Stimulated activated CD4-positive, alpha-beta T cell treated with anti-CD3 and anti-CD28 coated beads, Interleukin-1b, Interleukin-23, amount 100 ng/mL, for 48 hours (primary cell): ENCODE measurements at regions not wholly inside any gene's neighbourhood (a gene's known extent, or its start where the extent isn't known, plus 50 kb on each side); places are given as distances from the start of the nearest gene placed in this dataset.

Experiments used
- DNase-seq: peaks from one replicate; pipeline ENCODE4 v3.0.0-alpha.2; 2020

- no peak for DNase-seq
Measured at GRCh38 chr10:56722912-56723311, 361.9 kb upstream of the ZWINT start.

GRCh38 chr10:56715262-56715661, 354.2 kb upstream of the ZWINT start:
- no peak for DNase-seq

DNA sequence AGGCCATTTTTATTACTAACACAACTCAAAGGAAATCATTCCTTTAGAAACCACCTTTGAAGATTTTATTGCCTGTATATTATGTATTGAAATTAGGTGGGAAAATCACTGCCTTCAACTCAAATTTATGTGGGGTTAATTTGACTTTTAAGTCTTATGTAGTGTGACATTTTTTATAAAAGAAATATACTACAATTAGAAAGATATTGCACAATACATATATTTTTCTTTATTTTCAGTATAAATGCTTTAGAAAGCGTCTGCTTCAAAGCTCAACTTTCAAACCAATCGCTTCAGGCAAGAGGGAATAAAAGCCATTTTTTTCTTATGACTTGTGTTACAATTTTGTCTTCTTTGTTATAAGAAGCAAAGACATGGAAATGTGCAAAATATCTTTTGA, 337.4 kb upstream of the ZWINT start:
- DNase-seq: no peak

DNA sequence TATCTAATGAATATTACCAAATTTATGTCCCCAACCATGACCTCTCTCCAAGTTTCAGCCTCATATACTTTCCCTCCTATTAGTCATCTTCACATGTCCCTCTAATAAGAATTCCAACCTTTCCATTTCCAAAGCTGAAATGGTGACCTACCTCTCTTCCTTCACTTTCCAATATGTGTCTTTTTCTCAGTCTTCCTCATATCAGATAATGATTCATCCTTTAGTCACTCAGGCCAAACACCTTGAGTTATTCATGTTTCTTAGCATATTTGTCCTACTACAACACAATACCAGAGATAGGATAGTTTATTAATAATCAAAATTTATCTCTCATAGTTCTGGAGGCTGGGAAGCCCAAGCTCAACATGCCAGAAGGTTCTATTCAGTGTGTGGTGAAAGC, 318.5 kb upstream of the ZWINT start:
- no peak for DNase-seq

GRCh38 chr10:56662765-56663447, 301.8 kb upstream of the ZWINT start:
- DNase-seq: no peak

DNA sequence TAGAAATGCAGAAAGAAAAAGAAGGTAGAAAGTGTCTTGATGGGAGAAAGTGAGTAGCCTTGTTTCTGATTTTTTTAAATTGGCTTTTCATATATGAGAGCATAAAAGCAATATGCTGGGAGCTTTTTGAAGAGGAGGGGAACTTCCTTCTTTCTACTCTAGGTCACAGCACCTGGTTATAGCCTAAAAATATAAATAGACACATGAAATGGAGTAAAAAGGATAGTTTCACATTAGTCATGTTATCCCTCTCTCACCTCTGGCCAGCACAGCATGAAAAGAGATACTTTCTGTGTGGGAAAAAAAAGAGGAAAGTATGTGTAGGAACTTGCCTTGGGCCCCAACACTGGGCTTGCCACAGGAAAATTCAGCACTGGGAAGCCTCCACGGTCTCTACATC, 292.2 kb upstream of the ZWINT start:
- DNase-seq: no peak

DNA sequence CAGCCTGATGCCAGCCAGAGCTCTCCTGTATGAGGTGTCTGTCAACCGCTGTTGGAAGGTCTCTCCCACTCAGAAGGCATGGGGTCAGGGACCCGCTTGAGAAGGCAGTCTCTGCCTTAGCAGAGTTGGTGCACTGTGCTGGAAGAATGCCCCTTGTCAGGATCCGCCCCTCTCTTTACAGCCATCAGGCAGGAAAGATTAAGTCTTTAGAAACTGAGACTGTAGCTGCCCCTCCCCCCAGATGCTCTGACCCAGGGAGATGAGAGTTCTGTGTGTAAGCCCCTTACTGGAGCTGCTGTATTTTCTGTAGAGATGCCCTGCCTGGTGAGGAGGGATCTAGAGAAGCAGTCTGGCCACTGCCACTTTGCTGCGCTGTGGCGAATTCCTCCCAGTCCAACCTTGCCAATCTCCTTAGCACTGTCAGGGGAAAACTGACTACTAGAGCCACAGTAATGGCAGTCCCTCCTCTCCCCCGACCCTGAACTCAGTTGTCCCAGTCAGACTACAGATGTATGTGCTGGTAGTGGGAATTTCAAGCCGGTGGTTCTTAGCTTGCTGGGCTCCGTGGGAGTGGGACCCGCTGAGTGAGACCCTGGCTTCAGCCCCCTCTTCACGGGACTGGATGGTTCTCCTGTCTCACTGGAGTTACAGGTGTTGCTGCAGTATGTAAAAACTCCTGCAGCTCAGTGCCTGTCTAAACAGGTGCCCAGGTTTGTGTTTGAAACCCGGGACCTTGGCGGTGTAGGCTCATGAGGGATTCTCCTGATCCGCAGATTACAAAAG, 285.5 kb upstream of the ZWINT start:
- DNase-seq: no peak

- DNase-seq: no peak
Measured at GRCh38 chr10:56633876-56634452, 272.9 kb upstream of the ZWINT start.

DNA sequence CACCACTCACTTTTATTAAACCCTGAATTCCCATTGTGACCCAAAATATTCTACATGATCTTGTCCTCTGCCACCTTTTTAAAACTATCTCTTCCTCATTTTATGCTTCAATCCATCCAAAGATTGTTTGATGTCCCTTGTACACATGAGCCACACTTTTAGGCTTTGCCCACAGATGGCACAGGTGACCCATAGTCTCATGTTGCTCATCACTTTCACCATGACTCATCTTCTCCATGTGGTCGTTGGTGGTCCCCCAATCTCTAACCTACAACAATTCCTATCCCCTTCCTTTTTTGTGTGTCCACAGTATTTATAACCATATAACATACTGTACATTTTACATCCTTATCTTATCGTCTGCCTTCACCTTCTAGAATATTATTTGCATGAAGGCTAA, 271.5 kb upstream of the ZWINT start:
- DNase-seq: no peak

- DNase-seq: no peak
Measured at GRCh38 chr10:56624082-56624481, 263.0 kb upstream of the ZWINT start.

GRCh38 chr10:56623064-56623463, 262.0 kb upstream of the ZWINT start:
- DNase-seq: no peak

GRCh38 chr10:56622335-56622973, 261.4 kb upstream of the ZWINT start:
- DNase-seq: no peak

DNA sequence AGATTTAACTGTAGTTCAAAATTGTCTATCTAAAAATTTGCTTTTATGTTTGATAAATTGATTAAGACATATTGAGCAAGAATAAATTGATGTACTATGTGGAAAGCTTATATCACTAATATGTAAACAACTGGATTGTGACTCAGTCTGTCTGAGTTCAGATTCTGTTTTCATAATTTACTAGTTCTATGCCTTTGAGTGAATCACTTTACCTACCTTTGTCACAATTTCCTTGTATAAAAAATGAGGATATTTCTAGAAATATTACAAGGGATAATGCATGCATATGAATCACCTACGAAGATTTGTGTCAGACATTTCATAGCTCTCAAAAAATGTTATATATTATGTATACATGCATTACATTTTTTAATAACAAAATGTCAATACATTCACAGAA, 245.1 kb upstream of the ZWINT start:
- no peak for DNase-seq

DNA sequence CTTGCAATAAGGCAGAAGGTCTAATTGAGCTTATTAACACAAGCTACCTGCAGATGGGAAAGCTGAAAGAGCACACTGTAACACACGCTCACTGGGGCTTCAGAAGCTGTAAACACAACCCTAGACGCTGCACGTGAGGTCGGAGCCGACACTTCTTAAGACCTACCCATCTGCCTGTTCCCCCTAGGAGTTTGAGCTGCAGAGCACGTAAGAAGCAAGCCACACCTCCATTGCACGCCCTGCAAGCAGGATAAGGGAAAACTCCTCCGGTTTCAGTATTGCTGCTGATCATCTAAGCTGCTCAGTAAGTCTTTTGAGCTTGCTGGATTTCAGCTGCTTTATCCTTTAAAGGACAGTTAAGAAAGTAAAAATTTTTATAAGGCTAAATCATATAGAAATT, 244.0 kb upstream of the ZWINT start:
- DNase-seq: no peak

GRCh38 chr10:56604624-56605023, 243.6 kb upstream of the ZWINT start:
- no peak for DNase-seq

DNA sequence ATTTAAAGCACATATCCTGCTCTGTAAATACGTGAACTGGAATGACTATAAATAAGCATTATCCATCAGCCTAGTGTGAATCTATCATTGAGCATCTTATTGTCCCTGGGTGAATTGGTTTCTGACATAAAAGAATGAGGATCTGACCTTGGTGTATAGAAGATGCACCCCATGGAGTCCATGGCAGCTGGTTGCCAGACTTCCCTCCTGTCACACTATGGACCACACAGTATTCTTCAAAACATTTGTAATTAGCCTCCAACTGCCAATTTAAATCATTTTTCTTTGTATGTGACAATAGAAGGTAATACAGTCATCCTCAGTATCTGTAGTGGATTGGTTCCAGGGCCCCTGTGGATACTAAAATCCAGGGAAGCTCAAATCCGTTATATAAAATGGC, 238.1 kb upstream of the ZWINT start:
- no peak for DNase-seq

DNA sequence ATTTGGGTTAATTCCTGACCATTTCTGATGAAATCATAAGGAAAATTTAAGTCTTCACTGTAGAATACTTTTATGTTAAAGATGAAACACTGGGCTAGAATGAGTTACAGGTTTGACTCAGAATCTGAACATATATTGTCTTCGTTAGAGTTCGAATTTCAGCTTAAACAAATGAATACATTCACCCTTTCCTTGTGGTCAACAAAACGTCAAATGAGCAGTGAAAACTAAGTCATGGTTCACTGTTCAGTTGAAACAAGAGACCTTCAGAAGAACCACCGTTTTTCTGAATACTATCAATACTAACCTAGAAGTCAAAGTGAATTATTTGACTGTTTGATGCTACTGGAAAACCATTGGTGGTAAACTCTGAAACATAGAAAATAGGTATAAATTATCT, 235.2 kb upstream of the ZWINT start:
- no peak for DNase-seq

DNA sequence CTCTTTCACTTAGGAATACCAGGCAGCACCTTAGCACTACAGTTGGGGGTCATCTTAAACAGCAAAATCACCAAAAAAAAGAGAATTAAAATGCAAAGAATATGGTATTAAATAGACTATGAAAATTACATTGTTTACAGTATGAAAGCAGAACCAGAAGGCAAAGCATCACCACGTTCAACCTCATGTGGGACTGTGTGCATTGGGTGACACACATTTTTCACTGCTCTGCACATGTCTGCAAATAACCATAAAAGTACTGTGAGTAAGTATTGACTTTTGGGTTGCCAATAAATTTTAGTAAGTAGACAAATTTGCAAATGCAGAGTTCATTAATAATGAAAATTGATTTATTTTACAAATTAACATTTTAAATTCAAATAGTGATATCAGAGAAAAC, 232.1 kb upstream of the ZWINT start:
- no peak for DNase-seq

GRCh38 chr10:56586461-56586891, 225.4 kb upstream of the ZWINT start:
- no peak for DNase-seq

GRCh38 chr10:56585447-56586171, 224.6 kb upstream of the ZWINT start:
- DNase-seq: no peak

GRCh38 chr10:56583316-56583715, 222.3 kb upstream of the ZWINT start:
- no peak for DNase-seq

DNA sequence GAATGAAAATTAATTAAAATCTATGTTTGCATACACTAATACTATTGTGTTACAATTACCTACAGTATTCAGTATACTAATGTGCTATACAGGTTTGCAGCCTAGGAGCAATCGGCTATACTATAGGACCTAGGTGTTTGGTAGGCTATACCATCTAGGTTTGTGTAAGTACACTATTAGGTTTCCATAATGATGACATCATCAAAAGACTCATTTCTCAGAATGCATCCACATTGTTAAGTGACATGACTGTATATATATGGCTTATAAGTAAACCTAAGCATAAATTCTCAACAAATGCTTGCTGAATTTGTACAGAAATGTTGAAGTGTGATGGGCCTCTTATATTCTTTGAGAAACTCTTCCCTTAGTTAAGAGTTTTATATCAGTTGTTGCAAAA, 206.5 kb upstream of the ZWINT start:
- no peak for DNase-seq

GRCh38 chr10:56561336-56561735, 200.3 kb upstream of the ZWINT start:
- no peak for DNase-seq
